ENCODE measurements at regions not wholly inside any gene's neighbourhood (a gene's known extent, or its start where the extent isn't known, plus 50 kb on each side); places are given as distances from the start of the nearest gene placed in this dataset.
A peak's percentile ranks its signal among the peaks of the same experiment; 100 is the strongest.

- in situ Hi-C loops (cut with MboI; ENCODE audit: low pct_unique_long_range_greater_than_20kb, low sequenced_read_pairs), result no loop called here
- DNase-seq, result peak; percentile 4
These were observed 52.4 kb downstream of the CBLL2 start for GRCh38 chrX:22325096-22325495.

- in situ Hi-C loops (cut with MboI; ENCODE audit: low pct_unique_long_range_greater_than_20kb, low sequenced_read_pairs), result no loop called here
- DNase-seq, result no peak
These were observed 57.1 kb downstream of the CBLL2 start for GRCh38 chrX:22329783-22330182.

- no peak for DNase-seq
- in situ Hi-C loops (cut with MboI; ENCODE audit: low pct_unique_long_range_greater_than_20kb, low sequenced_read_pairs), result no loop called here
These were observed 66.0 kb downstream of the CBLL2 start for GRCh38 chrX:22338740-22339139.

GRCh38 chrX:22339459-22339858 is 66.7 kb downstream of the CBLL2 start:
- in situ Hi-C loops (cut with MboI; ENCODE audit: low pct_unique_long_range_greater_than_20kb, low sequenced_read_pairs), result no loop called here

GRCh38 chrX:22340022-22340616 is 67.4 kb downstream of the CBLL2 start:
- in situ Hi-C loops (cut with MboI; ENCODE audit: low pct_unique_long_range_greater_than_20kb, low sequenced_read_pairs), result no loop called here
- DNase-seq, result no peak

More at GRCh38 chrX:22339459-22339858, 66.7 kb downstream of the CBLL2 start:
- no peak for DNase-seq

GRCh38 chrX:22343192-22343591 is 70.5 kb downstream of the CBLL2 start:
- in situ Hi-C loops (cut with MboI; ENCODE audit: low pct_unique_long_range_greater_than_20kb, low sequenced_read_pairs), result no loop called here
- DNase-seq, result no peak

GRCh38 chrX:22345884-22346283 is 73.2 kb downstream of the CBLL2 start:
- no peak for DNase-seq
- in situ Hi-C loops (cut with MboI; ENCODE audit: low pct_unique_long_range_greater_than_20kb, low sequenced_read_pairs), result no loop called here

- no peak for DNase-seq
- in situ Hi-C loops (cut with MboI; ENCODE audit: low pct_unique_long_range_greater_than_20kb, low sequenced_read_pairs), result no loop called here
These were observed 74.8 kb downstream of the CBLL2 start for GRCh38 chrX:22347491-22347890.

- in situ Hi-C loops (cut with MboI; ENCODE audit: low pct_unique_long_range_greater_than_20kb, low sequenced_read_pairs), result no loop called here
- DNase-seq, result no peak
These were observed 76.4 kb downstream of the CBLL2 start for GRCh38 chrX:22349116-22349515.

- in situ Hi-C loops (cut with MboI; ENCODE audit: low pct_unique_long_range_greater_than_20kb, low sequenced_read_pairs), result no loop called here
These were observed 78.4 kb downstream of the CBLL2 start for GRCh38 chrX:22351076-22351475.

GRCh38 chrX:22351966-22352365 is 79.3 kb downstream of the CBLL2 start:
- DNase-seq, result no peak
- in situ Hi-C loops (cut with MboI; ENCODE audit: low pct_unique_long_range_greater_than_20kb, low sequenced_read_pairs), result no loop called here

More at GRCh38 chrX:22351076-22351475, 78.4 kb downstream of the CBLL2 start:
- DNase-seq, result no peak

GRCh38 chrX:22357621-22358020 is 84.9 kb downstream of the CBLL2 start:
- in situ Hi-C loops (cut with MboI; ENCODE audit: low pct_unique_long_range_greater_than_20kb, low sequenced_read_pairs), result no loop called here
- DNase-seq, result no peak

- in situ Hi-C loops (cut with MboI; ENCODE audit: low pct_unique_long_range_greater_than_20kb, low sequenced_read_pairs), result no loop called here
- no peak for DNase-seq
These were observed 87.4 kb downstream of the CBLL2 start for GRCh38 chrX:22360129-22360528.

- in situ Hi-C loops (cut with MboI; ENCODE audit: low pct_unique_long_range_greater_than_20kb, low sequenced_read_pairs), result no loop called here
- no peak for DNase-seq
These were observed 92.7 kb downstream of the CBLL2 start for GRCh38 chrX:22365460-22365859.

GRCh38 chrX:22366166-22366702 is 93.5 kb downstream of the CBLL2 start:
- in situ Hi-C loops (cut with MboI; ENCODE audit: low pct_unique_long_range_greater_than_20kb, low sequenced_read_pairs), result no loop called here
- DNase-seq, result no peak

GRCh38 chrX:22366906-22367305 is 94.2 kb downstream of the CBLL2 start:
- in situ Hi-C loops (cut with MboI; ENCODE audit: low pct_unique_long_range_greater_than_20kb, low sequenced_read_pairs), result no loop called here
- no peak for DNase-seq

- no peak for DNase-seq
- in situ Hi-C loops (cut with MboI; ENCODE audit: low pct_unique_long_range_greater_than_20kb, low sequenced_read_pairs), result no loop called here
These were observed 100.4 kb downstream of the CBLL2 start for GRCh38 chrX:22373094-22373493.

GRCh38 chrX:22373766-22374165 is 101.1 kb downstream of the CBLL2 start:
- DNase-seq, result no peak
- in situ Hi-C loops (cut with MboI; ENCODE audit: low pct_unique_long_range_greater_than_20kb, low sequenced_read_pairs), result no loop called here

GRCh38 chrX:22376369-22376768 is 103.7 kb downstream of the CBLL2 start:
- DNase-seq, result no peak
- in situ Hi-C loops (cut with MboI; ENCODE audit: low pct_unique_long_range_greater_than_20kb, low sequenced_read_pairs), result no loop called here

GRCh38 chrX:22378296-22378695 is 105.6 kb downstream of the CBLL2 start:
- no peak for DNase-seq
- in situ Hi-C loops (cut with MboI; ENCODE audit: low pct_unique_long_range_greater_than_20kb, low sequenced_read_pairs), result no loop called here

- in situ Hi-C loops (cut with MboI; ENCODE audit: low pct_unique_long_range_greater_than_20kb, low sequenced_read_pairs), result no loop called here
- no peak for DNase-seq
These were observed 111.3 kb downstream of the CBLL2 start for GRCh38 chrX:22383988-22384387.

All from KBM-7 (cell line).